Fibroblast of pulmonary artery (primary cell): ENCODE measurements at regions not wholly inside any gene's neighbourhood (a gene's known extent, or its start where the extent isn't known, plus 50 kb on each side); places are given as distances from the start of the nearest gene placed in this dataset.

ENCODE experiments used
- DNase-seq: peaks from one replicate; pipeline ENCODE4 v3.0.0-alpha.2; 2010; ENCODE audit warnings: low read depth
- H3K4me3 ChIP-seq: replicated peaks from 2 replicates; pipeline ENCODE4 v1.5.1; 2011; ENCODE audit warnings: low read depth, mild to moderate bottlenecking, control low read depth, low read length, moderate library complexity
- TF ChIP-seq, protein P1 (sequence below): IDR thresholded peaks from 2 replicates; pipeline ENCODE4 v1.5.1; 2011; ENCODE audit warnings: mild to moderate bottlenecking, control low read depth, low read length, inconsistent platforms; ENCODE audit errors: missing control alignments

DNA sequence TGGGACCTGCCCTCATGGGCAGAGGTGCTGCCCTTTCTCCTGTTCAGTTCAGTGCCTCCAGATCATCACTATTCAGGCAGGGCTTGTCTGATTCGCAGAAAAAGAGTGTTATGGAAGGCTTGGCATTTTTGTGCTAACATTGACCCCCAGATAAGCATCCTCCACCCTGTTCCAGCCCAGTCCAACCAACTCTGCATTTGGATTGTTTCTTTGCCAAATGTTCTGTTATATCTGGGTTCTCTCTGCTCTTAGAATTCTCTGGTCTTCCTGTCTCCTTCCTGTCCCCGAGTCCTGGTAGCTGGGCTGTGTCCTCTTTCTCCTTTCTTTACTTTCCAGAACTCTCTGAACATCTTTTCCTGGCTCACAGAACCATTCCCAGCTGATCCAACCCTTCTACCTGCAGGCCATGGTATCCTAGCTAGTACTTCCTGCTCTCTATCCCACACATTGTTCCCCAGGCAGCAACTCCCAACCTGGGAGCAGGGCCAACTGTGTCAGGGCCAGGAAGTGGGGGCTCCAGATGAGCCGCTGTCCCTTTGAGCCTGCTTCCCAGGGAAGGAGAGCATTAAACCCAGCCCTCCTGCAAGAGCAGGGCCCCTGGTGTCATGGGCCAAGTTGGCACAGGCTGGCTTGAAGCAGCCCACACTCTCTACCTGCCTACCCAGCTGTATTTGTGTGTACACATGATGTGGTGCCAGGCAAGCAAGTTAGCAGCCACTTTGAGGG lies 280.7 kb upstream of the CADM1 start:
- DNase-seq: no peak
- no peak overlapping the region for H3K4me3 ChIP-seq
- TF ChIP-seq, protein P1, sequence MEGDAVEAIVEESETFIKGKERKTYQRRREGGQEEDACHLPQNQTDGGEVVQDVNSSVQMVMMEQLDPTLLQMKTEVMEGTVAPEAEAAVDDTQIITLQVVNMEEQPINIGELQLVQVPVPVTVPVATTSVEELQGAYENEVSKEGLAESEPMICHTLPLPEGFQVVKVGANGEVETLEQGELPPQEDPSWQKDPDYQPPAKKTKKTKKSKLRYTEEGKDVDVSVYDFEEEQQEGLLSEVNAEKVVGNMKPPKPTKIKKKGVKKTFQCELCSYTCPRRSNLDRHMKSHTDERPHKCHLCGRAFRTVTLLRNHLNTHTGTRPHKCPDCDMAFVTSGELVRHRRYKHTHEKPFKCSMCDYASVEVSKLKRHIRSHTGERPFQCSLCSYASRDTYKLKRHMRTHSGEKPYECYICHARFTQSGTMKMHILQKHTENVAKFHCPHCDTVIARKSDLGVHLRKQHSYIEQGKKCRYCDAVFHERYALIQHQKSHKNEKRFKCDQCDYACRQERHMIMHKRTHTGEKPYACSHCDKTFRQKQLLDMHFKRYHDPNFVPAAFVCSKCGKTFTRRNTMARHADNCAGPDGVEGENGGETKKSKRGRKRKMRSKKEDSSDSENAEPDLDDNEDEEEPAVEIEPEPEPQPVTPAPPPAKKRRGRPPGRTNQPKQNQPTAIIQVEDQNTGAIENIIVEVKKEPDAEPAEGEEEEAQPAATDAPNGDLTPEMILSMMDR: no peak

DNA sequence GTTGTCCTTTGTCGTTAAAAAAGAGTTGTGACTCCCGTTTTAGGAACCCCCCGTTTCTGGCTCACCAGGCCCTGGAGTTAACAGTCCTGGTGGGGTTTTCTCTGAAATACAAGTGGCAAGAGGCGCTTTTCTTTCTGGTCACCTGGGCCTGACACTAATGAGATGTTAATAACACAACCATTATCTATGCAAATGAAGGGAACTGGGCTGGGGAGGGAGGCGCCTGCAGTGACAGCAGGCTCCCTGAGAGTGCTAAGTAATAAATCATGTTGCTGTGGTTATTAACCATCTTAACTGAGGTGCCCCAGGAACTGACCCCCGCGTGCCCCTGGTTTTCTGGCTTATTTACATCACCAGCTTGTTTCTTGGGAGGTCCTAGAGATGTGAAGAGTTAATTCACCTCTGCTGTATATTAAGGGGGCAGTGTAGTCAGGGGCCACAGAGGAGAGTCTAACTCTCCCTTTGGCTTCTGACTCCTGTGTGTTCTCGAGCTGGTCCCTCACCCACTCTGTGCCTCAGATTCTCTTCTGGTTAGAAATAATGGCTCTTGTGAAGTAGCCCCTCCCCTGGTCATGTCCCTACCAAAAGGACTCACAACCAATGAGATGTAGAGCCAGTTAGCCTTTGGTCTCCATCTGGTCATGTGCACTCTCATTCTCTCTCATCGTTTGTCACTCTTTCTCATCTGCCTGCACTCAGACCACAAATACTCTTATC lies 276.6 kb upstream of the CADM1 start:
- DNase-seq: no peak
- TF ChIP-seq, protein P1: no peak
- H3K4me3 ChIP-seq: no peak overlapping the region

DNA sequence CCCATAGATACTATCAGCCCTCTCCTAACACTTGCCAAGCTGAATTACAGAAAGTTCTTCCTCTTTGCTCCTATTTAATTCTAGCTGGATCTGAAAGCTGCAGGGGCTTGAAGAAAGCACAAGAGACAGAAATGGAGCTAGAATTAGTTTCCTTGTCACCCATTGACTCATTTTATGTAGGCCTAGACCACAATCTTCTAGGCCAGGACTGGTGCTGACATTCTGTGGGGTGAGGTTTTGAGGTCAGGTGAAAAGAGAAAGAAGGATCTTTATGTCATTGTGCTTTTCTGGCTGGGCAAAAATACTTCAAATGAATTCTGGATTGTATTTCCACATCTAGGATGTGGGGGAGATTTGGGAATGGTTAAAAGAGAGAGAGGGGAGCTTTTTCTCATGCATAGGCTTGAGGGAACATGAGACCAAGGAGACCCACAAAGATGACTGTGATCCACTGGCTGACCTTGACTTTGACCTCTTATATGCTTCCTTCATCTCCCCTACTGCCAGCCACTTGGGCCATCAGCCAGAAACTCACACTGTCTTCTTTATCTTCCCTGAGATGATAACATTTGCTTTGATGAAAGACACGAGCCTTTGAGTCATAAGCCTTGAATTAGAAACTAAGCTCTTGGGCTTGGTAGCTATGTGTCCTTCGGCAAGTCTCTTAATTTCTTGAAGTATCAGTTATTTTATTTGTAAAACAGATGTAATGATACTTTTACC lies 274.9 kb upstream of the CADM1 start:
- DNase-seq: no peak
- no peak overlapping the region for H3K4me3 ChIP-seq
- TF ChIP-seq, protein P1: no peak

DNA sequence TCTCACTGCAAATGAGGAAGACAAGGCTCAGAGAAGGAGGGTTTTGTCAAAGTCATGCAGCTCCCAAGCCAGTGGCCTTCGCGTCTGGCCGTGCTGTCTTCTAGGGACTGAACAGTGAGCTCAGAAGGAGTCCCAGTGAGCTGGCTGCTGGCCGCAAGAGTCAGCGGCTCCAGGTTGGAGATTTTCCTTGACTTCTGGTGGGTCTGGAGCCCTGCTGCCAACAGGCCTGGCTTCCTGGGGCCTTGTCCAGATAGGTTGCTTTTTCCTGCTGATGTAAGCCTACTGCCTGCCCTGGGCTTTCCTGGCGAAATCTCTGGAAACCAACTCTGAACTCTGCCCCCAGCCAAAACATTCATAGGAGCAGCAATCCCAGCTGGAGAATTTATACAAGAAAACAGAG lies 272.7 kb upstream of the CADM1 start:
- no peak overlapping the region for H3K4me3 ChIP-seq
- DNase-seq: no peak
- TF ChIP-seq, protein P1: no peak

DNA sequence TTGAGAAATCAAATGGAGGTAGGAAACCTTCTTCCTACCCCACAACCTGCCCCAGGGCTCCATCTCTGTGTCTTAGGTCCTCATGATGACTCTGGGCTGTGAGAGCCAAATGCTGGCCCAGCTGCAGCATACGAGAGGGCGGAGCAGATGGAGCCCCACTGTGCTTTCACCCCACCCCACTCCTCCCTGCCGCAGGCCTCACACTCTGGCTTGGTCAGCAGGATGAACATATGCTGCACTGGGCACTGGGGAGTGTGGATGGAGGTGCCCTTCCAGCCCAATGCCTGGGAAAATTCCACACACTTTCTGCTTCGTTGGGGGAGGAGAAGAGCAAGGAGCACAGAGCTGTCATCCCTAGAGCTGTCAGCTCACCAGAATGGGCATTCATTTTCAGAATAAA lies 271.6 kb upstream of the CADM1 start:
- DNase-seq: no peak
- no peak overlapping the region for H3K4me3 ChIP-seq
- TF ChIP-seq, protein P1: no peak

DNA sequence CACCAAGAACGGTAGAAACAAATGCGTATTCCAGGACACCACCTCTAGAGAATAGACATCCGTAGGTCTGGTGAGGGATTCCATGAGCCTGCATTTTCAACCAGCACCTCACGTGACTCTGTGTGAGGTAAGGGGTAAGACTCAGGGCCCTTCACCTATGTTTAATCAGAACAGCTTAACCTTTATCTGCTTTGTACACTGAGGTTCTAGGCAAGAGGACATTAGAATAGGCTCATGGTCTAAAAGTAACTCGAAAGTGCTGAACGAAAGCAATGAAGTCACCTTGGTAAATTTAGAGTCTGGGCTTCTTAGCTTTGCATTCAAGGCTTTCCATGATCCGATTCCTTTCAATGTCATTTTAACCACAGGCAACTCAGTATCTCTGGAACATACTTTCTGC lies 270.5 kb upstream of the CADM1 start:
- DNase-seq: no peak
- TF ChIP-seq, protein P1: no peak
- no peak overlapping the region for H3K4me3 ChIP-seq
